IMR-90 (cell line): ENCODE measurements at regions not wholly inside any gene's neighbourhood (a gene's known extent, or its start where the extent isn't known, plus 50 kb on each side); places are given as distances from the start of the nearest gene placed in this dataset.

Source experiments
- ATAC-seq: fragments of 200-7000 bp; cut with Tn5 transposase; 2 replicates; pipeline ENCODE4 v1.9.1; 2020; ENCODE audit warnings: low read depth, mild to moderate bottlenecking, moderate library complexity
- BruUV-seq: library from RNA; stranded (reverse); fragments of 400-500 nt; replicated peaks from 2 replicates; lab custom pipeline; 2021; lab: Mats Ljungman, UMichigan
- CTCF ChIA-PET: fragments of 300-600 bp; formaldehyde crosslinking; extraction: SDS; loops from one replicate; lab custom pipeline; 2021; ENCODE audit warnings: antibody characterized with exemption; lab: Yijun Ruan, JAX
- POLR2A ChIA-PET: fragments of 300-600 bp; sonication (Branson Sonifier 250); formaldehyde crosslinking; loops from one replicate; lab custom pipeline; 2022; ENCODE audit warnings: antibody characterized with exemption; ENCODE audit not compliant: unreplicated experiment; lab: Charles Lee
- DNase-seq: peaks from one replicate; pipeline ENCODE4 v3.0.0; 2013
- H2AFZ ChIP-seq: replicated peaks from 2 replicates; pipeline ENCODE3; 2013; ENCODE audit warnings: low read length, mild to moderate bottlenecking; ENCODE audit not compliant: poor library complexity
- H2AK5ac ChIP-seq: 2 replicates; pipeline ENCODE4 v1.6.1; 2013; ENCODE audit warnings: low read depth, low read length, inconsistent platforms
- H2AK9ac ChIP-seq: replicated peaks from 2 replicates; pipeline ENCODE3; 2013; ENCODE audit warnings: mild to moderate bottlenecking, low read depth, low read length, moderate library complexity; ENCODE audit not compliant: poor library complexity
- H2BK120ac ChIP-seq: 2 replicates; pipeline ENCODE4 v1.6.1; 2013; ENCODE audit warnings: low read depth, low read length, inconsistent platforms
- H2BK15ac ChIP-seq: 3 replicates; pipeline ENCODE4 v1.6.1; 2013; ENCODE audit warnings: low read depth, low read length, inconsistent platforms
- H2BK20ac ChIP-seq: 2 replicates; pipeline ENCODE4 v1.6.1; 2013; ENCODE audit warnings: low read depth, mild to moderate bottlenecking, inconsistent platforms, low read length, moderate library complexity
- H2BK5ac ChIP-seq: 2 replicates; pipeline ENCODE4 v1.6.1; 2013; ENCODE audit warnings: mild to moderate bottlenecking, low read depth, low read length, inconsistent platforms; ENCODE audit not compliant: poor library complexity, severe bottlenecking
- H3K14ac ChIP-seq: replicated peaks from 2 replicates; pipeline ENCODE4 v1.6.1; 2013; ENCODE audit warnings: low read depth, low read length, inconsistent platforms
- H3K18ac ChIP-seq: 2 replicates; pipeline ENCODE4 v1.6.1; 2013; ENCODE audit warnings: low read depth, low read length, control low read depth
- H3K23ac ChIP-seq: 2 replicates; pipeline ENCODE4 v1.6.1; 2013; ENCODE audit warnings: low read depth, low read length, inconsistent platforms
- H3K27ac ChIP-seq: 2 replicates; pipeline ENCODE4 v1.5.1; 2013; ENCODE audit warnings: mild to moderate bottlenecking, control low read depth, low read length; ENCODE audit not compliant: insufficient read depth
- H3K27me3 ChIP-seq: 2 replicates; pipeline ENCODE4 v1.6.1; 2013; ENCODE audit warnings: low read length; ENCODE audit not compliant: control insufficient read depth, insufficient read depth
- H3K36me3 ChIP-seq: 2 replicates; pipeline ENCODE4 v1.6.1; 2013; ENCODE audit warnings: low read length, mixed read lengths; ENCODE audit not compliant: control insufficient read depth, insufficient read depth
- H3K4ac ChIP-seq: 2 replicates; pipeline ENCODE4 v1.6.1; 2013; ENCODE audit warnings: low read depth, low read length, inconsistent platforms
- H3K4me1 ChIP-seq: 2 replicates; pipeline ENCODE4 v1.6.1; 2013; ENCODE audit warnings: low read length, mixed read lengths; ENCODE audit not compliant: control insufficient read depth, insufficient read depth
- H3K4me2 ChIP-seq: 2 replicates; pipeline ENCODE4 v1.6.1; 2013; ENCODE audit warnings: low read depth, mild to moderate bottlenecking, control low read depth, low read length, moderate library complexity
- H3K4me3 ChIP-seq: 2 replicates; pipeline ENCODE4 v1.5.1; 2013; ENCODE audit warnings: low read depth, mild to moderate bottlenecking, control low read depth, low read length, moderate library complexity; ENCODE audit not compliant: insufficient read depth
- H3K56ac ChIP-seq: 2 replicates; pipeline ENCODE4 v1.6.1; 2013; ENCODE audit warnings: low read length, inconsistent platforms; ENCODE audit not compliant: insufficient read depth; ENCODE audit errors: extremely low read depth
- H3K79me1 ChIP-seq, 2 experiments: 2 replicates each; pipeline ENCODE4 v1.6.1; 2013; ENCODE audit warnings: low read length in 2 of 2, inconsistent platforms in 1 of 2, low read depth in 1 of 2
- H3K9ac ChIP-seq: 2 replicates; pipeline ENCODE4 v1.6.1; 2013; ENCODE audit warnings: low read depth, low read length, control low read depth
- H3K9me1 ChIP-seq: 2 replicates; pipeline ENCODE4 v1.6.1; 2013; ENCODE audit warnings: low read length, inconsistent platforms; ENCODE audit not compliant: insufficient read depth
- H3K9me3 ChIP-seq: 2 replicates; pipeline ENCODE4 v1.6.1; 2013; ENCODE audit warnings: low read length; ENCODE audit not compliant: control insufficient read depth, insufficient read depth
- H4K20me1 ChIP-seq: 2 replicates; pipeline ENCODE4 v1.6.1; 2013; ENCODE audit warnings: low read length, inconsistent platforms; ENCODE audit not compliant: insufficient read depth
- H4K5ac ChIP-seq: 2 replicates; pipeline ENCODE4 v1.6.1; 2013; ENCODE audit warnings: mild to moderate bottlenecking, low read depth, low read length, control low read depth
- H4K8ac ChIP-seq, 2 experiments: 2 replicates each; pipeline ENCODE4 v1.6.1; 2013; ENCODE audit warnings: low read depth in 2 of 2, low read length in 2 of 2, control low read depth in 1 of 2, inconsistent platforms in 1 of 2
- H4K91ac ChIP-seq: 2 replicates; pipeline ENCODE4 v1.6.1; 2013; ENCODE audit warnings: low read depth, low read length, inconsistent platforms; ENCODE audit not compliant: insufficient read depth
- CHD1 ChIP-seq: IDR thresholded peaks from 2 replicates; pipeline ENCODE4 v1.6.1; 2012; ENCODE audit warnings: low read depth, low read length, improper control_type of control experiment
- MAFK ChIP-seq: IDR thresholded peaks from 2 replicates; pipeline ENCODE4 v1.6.1; 2012; ENCODE audit warnings: low read depth, low read length, improper control_type of control experiment
- MAZ ChIP-seq: IDR thresholded peaks from 2 replicates; pipeline ENCODE4 v1.6.1; 2012; ENCODE audit warnings: low read depth, mild to moderate bottlenecking, low read length, improper control_type of control experiment, moderate library complexity, borderline replicate concordance
- NFE2L2 ChIP-seq: fragments of 150-350 bp; IDR thresholded peaks from 2 replicates; pipeline ENCODE4 v1.6.1; 2016; ENCODE audit warnings: low read depth, mild to moderate bottlenecking, low read length
- RAD21 ChIP-seq: IDR thresholded peaks from 2 replicates; pipeline ENCODE4 v1.6.1; 2012; ENCODE audit warnings: low read length, improper control_type of control experiment
- RFX5 ChIP-seq: IDR thresholded peaks from 2 replicates; pipeline ENCODE4 v1.8.0; 2012; ENCODE audit warnings: low read depth, mild to moderate bottlenecking, low read length, moderate library complexity
- SMC3 ChIP-seq: fragments of 150-350 bp; IDR thresholded peaks from 2 replicates; pipeline ENCODE4 v1.6.1; 2016; ENCODE audit warnings: low read depth, mild to moderate bottlenecking, antibody characterized with exemption, low read length, moderate library complexity
- WGBS, 2 experiments: methylation state at CpG; one replicate each; pipeline versions ENCODE4 v1.1.5 to v1.1.7; 2013; ENCODE audit warnings: missing lambda C conversion rate in 2 of 2; ENCODE audit not compliant: insufficient read length in 1 of 2; ENCODE audit errors: extremely low coverage in 2 of 2; 5-methylcytosine and 5-hydroxymethylcytosine counted together
- dilution Hi-C: fragments of 300-500 bp; cut with HindIII; formaldehyde crosslinking; loops from one replicate; pipeline ENCODE4 v1.14.3; 2018; ENCODE audit warnings: low sequenced_read_pairs; ENCODE audit not compliant: unreplicated experiment
- in situ Hi-C: fragments of 300-500 bp; cut with MboI; formaldehyde crosslinking; loops from 3 replicates; pipeline ENCODE4 v1.14.3; 2019; ENCODE audit warnings: low sequenced_read_pairs, inconsistent platforms, mixed read lengths
- intact Hi-C: fragments of 100-400 bp; cut with micrococcal nuclease; formaldehyde crosslinking; loops from 2 replicates; pipeline ENCODE4 v1.10.0; 2022
- TF ChIP-seq, protein P1 (sequence below): fragments of 150-350 bp; IDR thresholded peaks from 2 replicates; pipeline ENCODE4 v1.6.1; 2016; ENCODE audit warnings: low read depth, mild to moderate bottlenecking, low read length, moderate library complexity, borderline replicate concordance
- TF ChIP-seq, protein P2 (sequence below): fragments of 150-350 bp; IDR thresholded peaks from 2 replicates; pipeline ENCODE4 v1.6.1; 2017; ENCODE audit warnings: mild to moderate bottlenecking, antibody characterized with exemption, low read length, low read depth

DNA sequence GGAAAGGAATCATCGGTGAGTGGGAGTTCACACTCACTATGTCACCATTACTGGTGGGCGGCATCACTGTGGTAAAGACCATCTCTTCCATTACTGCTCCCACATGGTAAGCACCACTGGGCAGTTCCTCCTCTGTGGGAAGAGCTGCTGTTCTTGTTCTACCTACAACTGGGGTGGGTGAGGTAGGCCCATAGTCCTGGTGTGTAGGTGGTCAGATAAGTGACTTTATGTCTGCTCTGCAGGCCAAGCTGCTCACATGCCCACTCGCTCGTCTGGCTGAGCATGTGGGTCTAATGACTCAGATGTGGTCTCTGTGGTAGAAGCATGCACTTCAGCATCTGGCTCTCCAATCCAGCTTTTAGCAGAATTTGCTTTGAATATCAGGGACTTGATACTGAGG, 82.9 kb downstream of the TMEM215 start:
- H3K14ac ChIP-seq: no peak overlapping the region
- H3K79me1 ChIP-seq: no peaks in the 10 kb centered on the region
- H4K91ac ChIP-seq: no peak overlapping the region
- H4K5ac ChIP-seq: no peak overlapping the region
- no peak for DNase-seq
- H3K23ac ChIP-seq: no peak overlapping the region
- no peak overlapping the region for H3K56ac ChIP-seq
- no peak overlapping the region for H2BK5ac ChIP-seq
- dilution Hi-C loops (no loop called here), in situ Hi-C loops (no loop called here), intact Hi-C loops (no loop called here)
- H3K27ac ChIP-seq: no peak overlapping the region
- POLR2A ChIA-PET: no interaction called here
- no peak overlapping the region for H2BK15ac ChIP-seq
- H2BK20ac ChIP-seq: no peak overlapping the region
- H3K4me1 ChIP-seq: no peaks in the 10 kb centered on the region
- CTCF ChIA-PET: no interaction called here
- no peaks in the 10 kb centered on the region for H3K9me1 ChIP-seq
- H4K8ac ChIP-seq: no peak overlapping the region
- H3K4ac ChIP-seq: no peak overlapping the region
- H3K27me3 ChIP-seq: no peaks in the 10 kb centered on the region; the same call in none of the 2 replicates
- WGBS, 2 experiments: 20% methylated on average over 2 of the region's 4 CpGs; no CpG with 5 or more reads in 1 of the 2 experiments
- H3K9me3 ChIP-seq: no peaks in the 10 kb centered on the region
- no peak overlapping the region for H3K9ac ChIP-seq
- no peak for ATAC-seq
- H2AK5ac ChIP-seq: no peak overlapping the region
- H3K4me3 ChIP-seq: no peak overlapping the region
- H2BK120ac ChIP-seq: no peak overlapping the region
- no TSS peak for BruUV-seq
- H4K20me1 ChIP-seq: no peaks in the 10 kb centered on the region
- H3K36me3 ChIP-seq: no peaks in the 10 kb centered on the region
- no peak overlapping the region for H2AFZ ChIP-seq
- TF ChIP-seq, protein P1, sequence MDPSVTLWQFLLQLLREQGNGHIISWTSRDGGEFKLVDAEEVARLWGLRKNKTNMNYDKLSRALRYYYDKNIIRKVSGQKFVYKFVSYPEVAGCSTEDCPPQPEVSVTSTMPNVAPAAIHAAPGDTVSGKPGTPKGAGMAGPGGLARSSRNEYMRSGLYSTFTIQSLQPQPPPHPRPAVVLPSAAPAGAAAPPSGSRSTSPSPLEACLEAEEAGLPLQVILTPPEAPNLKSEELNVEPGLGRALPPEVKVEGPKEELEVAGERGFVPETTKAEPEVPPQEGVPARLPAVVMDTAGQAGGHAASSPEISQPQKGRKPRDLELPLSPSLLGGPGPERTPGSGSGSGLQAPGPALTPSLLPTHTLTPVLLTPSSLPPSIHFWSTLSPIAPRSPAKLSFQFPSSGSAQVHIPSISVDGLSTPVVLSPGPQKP: no peak
- TF ChIP-seq RAD21 (no peak), RFX5 (no peak), NFE2L2 (no peak), MAZ (no peak), SMC3 (no peak), CHD1 (no peak), MAFK (no peak)
- TF ChIP-seq, protein P2, sequence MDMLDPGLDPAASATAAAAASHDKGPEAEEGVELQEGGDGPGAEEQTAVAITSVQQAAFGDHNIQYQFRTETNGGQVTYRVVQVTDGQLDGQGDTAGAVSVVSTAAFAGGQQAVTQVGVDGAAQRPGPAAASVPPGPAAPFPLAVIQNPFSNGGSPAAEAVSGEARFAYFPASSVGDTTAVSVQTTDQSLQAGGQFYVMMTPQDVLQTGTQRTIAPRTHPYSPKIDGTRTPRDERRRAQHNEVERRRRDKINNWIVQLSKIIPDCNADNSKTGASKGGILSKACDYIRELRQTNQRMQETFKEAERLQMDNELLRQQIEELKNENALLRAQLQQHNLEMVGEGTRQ: no peak
- H2AK9ac ChIP-seq: no peak overlapping the region
- no peak overlapping the region for H3K4me2 ChIP-seq
- no peak overlapping the region for H3K18ac ChIP-seq
